Neural crest cell (in vitro differentiated cells): ENCODE measurements at regions not wholly inside any gene's neighbourhood (a gene's known extent, or its start where the extent isn't known, plus 50 kb on each side); places are given as distances from the start of the nearest gene placed in this dataset.

Source experiments
- DNase-seq: peaks from one replicate; pipeline ENCODE4 v3.0.0; 2021; ENCODE audit warnings: low read depth, mixed read lengths, low spot score
- H3K27ac Mint-ChIP-seq: one replicate; pipeline ENCODE4 v1.8.0; 2021; ENCODE audit warnings: mild to moderate bottlenecking, mixed read lengths; ENCODE audit not compliant: unreplicated experiment
- H3K27me3 Mint-ChIP-seq: 2 replicates; pipeline ENCODE4 v1.8.0; 2021; ENCODE audit warnings: low read depth, mild to moderate bottlenecking, mixed read lengths
- H3K36me3 Mint-ChIP-seq: 2 replicates; pipeline ENCODE4 v1.8.0; 2021; ENCODE audit warnings: low read depth, mild to moderate bottlenecking, mixed read lengths
- H3K4me1 Mint-ChIP-seq: 2 replicates; pipeline ENCODE4 v1.8.0; 2021; ENCODE audit warnings: mixed read lengths
- H3K4me3 Mint-ChIP-seq: one replicate; pipeline ENCODE4 v1.8.0; 2021; ENCODE audit warnings: mild to moderate bottlenecking, mixed read lengths
- H3K9me3 Mint-ChIP-seq: 2 replicates; pipeline ENCODE4 v1.8.0; 2021; ENCODE audit warnings: mixed read lengths
- CTCF ChIP-seq: fragments of 200-600 bp; sonication (generic); conservative IDR thresholded peaks from 2 replicates; pipeline ENCODE4 v1.5.0; 2021; ENCODE audit warnings: antibody characterized with exemption, mild to moderate bottlenecking

- Mint-ChIP-seq H3K27ac (no peak overlapping the region), H3K36me3 (no peaks in the 10 kb centered on the region), H3K4me1 (peaks cover 21% of the 10 kb centered on the region), H3K4me3 (no peak overlapping the region), H3K27me3 (peaks cover 49% of the 10 kb centered on the region), H3K9me3 (no peaks in the 10 kb centered on the region)
- no peak for TF ChIP-seq CTCF
- DNase-seq: no peak
These were observed 72.5 kb downstream of the RRAGC start for GRCh38 chr1:38787041-38787440.

GRCh38 chr1:38786040-38786436 is 73.5 kb downstream of the RRAGC start:
- Mint-ChIP-seq H3K4me1 (peaks cover 21% of the 10 kb centered on the region), H3K4me3 (no peak overlapping the region), H3K27ac (no peak overlapping the region), H3K27me3 (peaks cover 52% of the 10 kb centered on the region), H3K9me3 (no peaks in the 10 kb centered on the region), H3K36me3 (no peaks in the 10 kb centered on the region)
- DNase-seq: no peak
- TF ChIP-seq CTCF: no peak

- Mint-ChIP-seq H3K27ac (no peak overlapping the region), H3K9me3 (no peaks in the 10 kb centered on the region), H3K4me3 (no peak overlapping the region), H3K4me1 (peaks cover 21% of the 10 kb centered on the region), H3K27me3 (peaks cover 50% of the 10 kb centered on the region), H3K36me3 (no peaks in the 10 kb centered on the region)
- no peak for DNase-seq
- TF ChIP-seq CTCF: no peak
These were observed 74.1 kb downstream of the RRAGC start for GRCh38 chr1:38785285-38786039.

GRCh38 chr1:38784452-38785284 is 74.9 kb downstream of the RRAGC start:
- DNase-seq: no peak
- no peak overlapping the region for H3K4me3 Mint-ChIP-seq
- TF ChIP-seq CTCF: no peak
- no peak overlapping the region for H3K27ac Mint-ChIP-seq
- H3K9me3 Mint-ChIP-seq: no peaks in the 10 kb centered on the region
- H3K4me1 Mint-ChIP-seq: peaks cover 19% of the 10 kb centered on the region
- no peaks in the 10 kb centered on the region for H3K36me3 Mint-ChIP-seq
- peaks cover 51% of the 10 kb centered on the region for H3K27me3 Mint-ChIP-seq

- no peak overlapping the region for H3K4me3 Mint-ChIP-seq
These were observed 75.8 kb downstream of the RRAGC start for GRCh38 chr1:38783640-38784229.

More at GRCh38 chr1:38783640-38784229, 75.8 kb downstream of the RRAGC start:
- no peak overlapping the region for H3K27ac Mint-ChIP-seq
- peaks cover 47% of the 10 kb centered on the region for H3K27me3 Mint-ChIP-seq
- TF ChIP-seq CTCF: no peak
- no peak for DNase-seq
- no peaks in the 10 kb centered on the region for H3K9me3 Mint-ChIP-seq
- no peaks in the 10 kb centered on the region for H3K36me3 Mint-ChIP-seq
- H3K4me1 Mint-ChIP-seq: peaks cover 13% of the 10 kb centered on the region
